Gastrocnemius medialis (tissue), 4 donors: ENCODE measurements at regions not wholly inside any gene's neighbourhood (a gene's known extent, or its start where the extent isn't known, plus 50 kb on each side); places are given as distances from the start of the nearest gene placed in this dataset.

Experiments
- POLR2A ChIP-seq, 2 donors: fragments of 450-650 bp; IDR thresholded peaks; one replicate each; pipeline ENCODE4 v1.6.1; 2017; ENCODE audit warnings: antibody characterized with exemption in 2 of 2, mild to moderate bottlenecking in 2 of 2, moderate library complexity in 2 of 2
- TF ChIP-seq, protein P1 (sequence below), 5 experiments: fragments of 450-650 bp in 3 of 5; fragments of 200-600 bp in 2 of 5; sonication (generic) in 2 of 5; IDR thresholded peaks in 4 of 5; conservative IDR thresholded peaks in 1 of 5; 1 replicate in 4 of 5; 2 replicates in 1 of 5; pipeline ENCODE4 v1.5.1; 2016 to 2019; ENCODE audit warnings: antibody characterized with exemption in 5 of 5, mild to moderate bottlenecking in 3 of 5, moderate library complexity in 3 of 5

GRCh38 chr2:185074156-185074555, 475.8 kb downstream of the ZNF804A start:
- TF ChIP-seq, protein P1, sequence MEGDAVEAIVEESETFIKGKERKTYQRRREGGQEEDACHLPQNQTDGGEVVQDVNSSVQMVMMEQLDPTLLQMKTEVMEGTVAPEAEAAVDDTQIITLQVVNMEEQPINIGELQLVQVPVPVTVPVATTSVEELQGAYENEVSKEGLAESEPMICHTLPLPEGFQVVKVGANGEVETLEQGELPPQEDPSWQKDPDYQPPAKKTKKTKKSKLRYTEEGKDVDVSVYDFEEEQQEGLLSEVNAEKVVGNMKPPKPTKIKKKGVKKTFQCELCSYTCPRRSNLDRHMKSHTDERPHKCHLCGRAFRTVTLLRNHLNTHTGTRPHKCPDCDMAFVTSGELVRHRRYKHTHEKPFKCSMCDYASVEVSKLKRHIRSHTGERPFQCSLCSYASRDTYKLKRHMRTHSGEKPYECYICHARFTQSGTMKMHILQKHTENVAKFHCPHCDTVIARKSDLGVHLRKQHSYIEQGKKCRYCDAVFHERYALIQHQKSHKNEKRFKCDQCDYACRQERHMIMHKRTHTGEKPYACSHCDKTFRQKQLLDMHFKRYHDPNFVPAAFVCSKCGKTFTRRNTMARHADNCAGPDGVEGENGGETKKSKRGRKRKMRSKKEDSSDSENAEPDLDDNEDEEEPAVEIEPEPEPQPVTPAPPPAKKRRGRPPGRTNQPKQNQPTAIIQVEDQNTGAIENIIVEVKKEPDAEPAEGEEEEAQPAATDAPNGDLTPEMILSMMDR (IDR thresholded peaks at IDR 0.05 in 4 of 5, conservative IDR thresholded peaks at IDR 0.05 in 1 of 5) = no peak
- TF ChIP-seq POLR2A (IDR thresholded peaks at IDR 0.05) = no peak
